T-cell (primary cell): ENCODE measurements at regions not wholly inside any gene's neighbourhood (a gene's known extent, or its start where the extent isn't known, plus 50 kb on each side); places are given as distances from the start of the nearest gene placed in this dataset.

Experiments
- ATAC-seq, 4 experiments: fragments of 200-7000 bp in 3 of 4; fragments of 150-1000 bp in 1 of 4; cut with Tn5 transposase; replicated peaks in 1 of 4; 1 replicate in 3 of 4; 2 replicates in 1 of 4; pipeline ENCODE4 v1.10.0; 2021; ENCODE audit warnings: moderate library complexity in 3 of 4, mild to moderate bottlenecking in 2 of 4, moderate number of reproducible peaks in 1 of 4
- CTCF ChIA-PET, 2 donors: fragments of 300-600 bp; sonication (Branson Sonifier 250); formaldehyde crosslinking; loops; one replicate each; lab custom pipeline; 2022; ENCODE audit warnings: antibody characterized with exemption in 2 of 2; lab: Charles Lee
- POLR2A ChIA-PET, 2 donors: fragments of 300-600 bp; sonication (Branson Sonifier 250); formaldehyde crosslinking; loops; one replicate each; lab custom pipeline; 2022; ENCODE audit warnings: antibody characterized with exemption in 2 of 2; lab: Charles Lee
- DNase-seq, 35 experiments: peaks; one replicate each; pipeline versions ENCODE4 v3.0.0 to v3.0.0-alpha.2; 2013 to 2023
- H3K27ac ChIP-seq: one replicate; pipeline ENCODE4 v1.5.1; 2013; ENCODE audit warnings: low read length
- H3K27me3 ChIP-seq, 2 experiments: replicated peaks in 1 of 2; 1 replicate in 1 of 2; 2 replicates in 1 of 2; pipeline versions ENCODE4 v1.6.1 to v1.7.0; 2013; ENCODE audit warnings: low read length in 1 of 2, mixed read lengths in 1 of 2; ENCODE audit not compliant: control insufficient read depth in 2 of 2, insufficient read depth in 2 of 2; ENCODE audit errors: extremely low read depth in 1 of 2
- H3K36me3 ChIP-seq, 2 donors: 1 replicate in 1 of 2; 2 replicates in 1 of 2; pipeline versions ENCODE4 v1.6.1 to v1.7.0; 2013; ENCODE audit warnings: low read length in 1 of 2; ENCODE audit not compliant: control insufficient read depth in 2 of 2, insufficient read depth in 1 of 2; ENCODE audit errors: extremely low read depth in 1 of 2
- H3K4me1 ChIP-seq, 2 experiments: 1 replicate in 1 of 2; 2 replicates in 1 of 2; pipeline versions ENCODE4 v1.6.1 to v1.7.0; 2013; ENCODE audit warnings: low read length in 2 of 2, mixed read lengths in 1 of 2; ENCODE audit not compliant: insufficient read depth in 2 of 2, control insufficient read depth in 1 of 2; ENCODE audit errors: extremely low read depth in 1 of 2
- H3K4me3 ChIP-seq, 2 donors: 1 replicate in 1 of 2; 2 replicates in 1 of 2; pipeline versions ENCODE4 v1.5.1 to v1.7.0; 2013; ENCODE audit warnings: mild to moderate bottlenecking in 2 of 2, low read length in 1 of 2, moderate library complexity in 1 of 2; ENCODE audit not compliant: control insufficient read depth in 1 of 2; ENCODE audit errors: extremely low read depth in 1 of 2
- H3K9me3 ChIP-seq: 2 replicates; pipeline ENCODE4 v1.7.0; 2013
- H3K27ac Mint-ChIP-seq, 2 donors: one replicate each; pipeline ENCODE4 v1.8.0; 2020 to 2021; ENCODE audit warnings: mild to moderate bottlenecking in 2 of 2, mixed read lengths in 2 of 2
- H3K27me3 Mint-ChIP-seq, 2 donors: one replicate each; pipeline ENCODE4 v1.8.0; 2021 to 2022; ENCODE audit warnings: mixed read lengths in 2 of 2
- H3K36me3 Mint-ChIP-seq: one replicate; pipeline ENCODE4 v1.8.0; 2021; ENCODE audit warnings: mixed read lengths
- H3K4me1 Mint-ChIP-seq, 3 donors: one replicate each; pipeline ENCODE4 v1.8.0; 2020 to 2022; ENCODE audit warnings: mixed read lengths in 3 of 3, mild to moderate bottlenecking in 1 of 3
- H3K4me3 Mint-ChIP-seq, 3 donors: one replicate each; pipeline ENCODE4 v1.8.0; 2020 to 2022; ENCODE audit warnings: mild to moderate bottlenecking in 3 of 3, mixed read lengths in 3 of 3, moderate library complexity in 3 of 3
- H3K9me3 Mint-ChIP-seq, 3 donors: one replicate each; pipeline ENCODE4 v1.8.0; 2020 to 2022; ENCODE audit warnings: mixed read lengths in 3 of 3
- WGBS: methylation state at CpG from one replicate; pipeline ENCODE4 v1.1.5; 2013; ENCODE audit warnings: missing lambda C conversion rate; ENCODE audit not compliant: insufficient coverage; 5-methylcytosine and 5-hydroxymethylcytosine counted together

DNA sequence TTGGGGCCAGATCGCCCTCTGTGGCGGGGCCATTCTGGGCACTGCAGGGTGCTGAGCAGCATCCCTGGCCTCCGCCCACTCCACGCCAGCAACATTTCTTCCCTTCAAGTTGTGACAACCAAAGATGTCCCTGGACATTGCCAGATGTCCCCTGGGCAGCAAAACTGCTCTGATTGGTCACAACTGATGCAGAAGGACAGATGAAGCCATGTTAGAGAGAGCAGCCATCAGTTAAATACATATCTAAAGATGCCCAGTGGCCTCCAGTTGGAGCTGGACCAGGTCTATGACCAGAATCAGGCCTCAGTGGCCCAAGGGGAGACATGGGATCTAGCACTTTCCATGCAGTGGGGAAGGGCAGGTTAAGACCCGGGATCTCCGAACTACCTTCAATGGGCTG is 125.7 kb downstream of the PTPRS start:
- ATAC-seq = no peak
- peaks cover 0 to 3% (median 0%) of the 10 kb centered on the region in 3 donors for H3K4me1 Mint-ChIP-seq
- Histone ChIP-seq H3K9me3 (no peaks in the 10 kb centered on the region), H3K27ac (no peak overlapping the region), H3K4me1 (peaks cover 0 to 8% of the 10 kb centered on the region in 2 experiments), H3K36me3 (no peaks in the 10 kb centered on the region), H3K27me3 (peaks cover 0 to 13% of the 10 kb centered on the region in 2 experiments), H3K4me3 (no peak overlapping the region)
- ChIA-PET CTCF (no interaction called here), POLR2A (interaction anchor here in 1 of 2 donors (0.5 kb wide), 1 partner anchor 1438 kb away, joined by 13 read pairs; no protein-coding TSS in a partner anchor)
- peaks cover 0 to 8% of the 10 kb centered on the region in 2 donors for H3K27me3 Mint-ChIP-seq
- H3K4me3 Mint-ChIP-seq = no peak overlapping the region
- no peak for DNase-seq
- H3K9me3 Mint-ChIP-seq = no peaks in the 10 kb centered on the region
- H3K36me3 Mint-ChIP-seq = peaks cover 3% of the 10 kb centered on the region
- WGBS = 91% methylated on average over 5 of the region's 6 CpGs
- no peak overlapping the region for H3K27ac Mint-ChIP-seq

DNA sequence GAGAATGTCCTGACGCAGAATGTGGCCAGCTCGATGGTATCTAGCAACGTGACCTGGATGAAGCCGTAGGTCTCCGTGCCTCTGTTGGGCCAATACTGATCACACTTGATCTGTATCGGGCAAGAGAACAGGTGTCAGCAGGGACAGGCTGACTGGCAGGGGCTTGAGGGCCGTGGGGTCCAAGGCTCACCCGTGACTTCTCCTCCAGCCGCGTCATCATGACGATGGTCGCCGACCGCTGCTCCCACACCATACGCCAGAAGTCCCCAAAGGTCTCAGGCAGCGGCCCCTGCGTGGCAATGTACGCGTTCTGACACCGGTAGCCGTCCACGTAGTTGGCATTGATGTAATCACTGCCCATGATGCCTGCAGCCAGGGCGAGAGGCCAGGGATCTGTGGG is 126.2 kb downstream of the PTPRS start:
- Mint-ChIP-seq H3K9me3 (no peaks in the 10 kb centered on the region), H3K36me3 (peaks cover 3% of the 10 kb centered on the region), H3K27me3 (peaks cover 0 to 5% of the 10 kb centered on the region in 2 donors), H3K4me1 (peaks cover 0 to 3% (median 0%) of the 10 kb centered on the region in 3 donors), H3K27ac (no peak overlapping the region), H3K4me3 (no peak overlapping the region)
- Histone ChIP-seq H3K36me3 (no peaks in the 10 kb centered on the region), H3K4me1 (peaks cover 0 to 8% of the 10 kb centered on the region in 2 experiments), H3K9me3 (no peaks in the 10 kb centered on the region), H3K27me3 (peaks cover 0 to 14% of the 10 kb centered on the region in 2 experiments), H3K4me3 (no peak overlapping the region), H3K27ac (no peak overlapping the region)
- ChIA-PET POLR2A (no interaction called here), CTCF (no interaction called here)
- WGBS = 92% methylated on average over 23 of the region's 23 CpGs
- no peak for DNase-seq
- ATAC-seq = no peak

DNA sequence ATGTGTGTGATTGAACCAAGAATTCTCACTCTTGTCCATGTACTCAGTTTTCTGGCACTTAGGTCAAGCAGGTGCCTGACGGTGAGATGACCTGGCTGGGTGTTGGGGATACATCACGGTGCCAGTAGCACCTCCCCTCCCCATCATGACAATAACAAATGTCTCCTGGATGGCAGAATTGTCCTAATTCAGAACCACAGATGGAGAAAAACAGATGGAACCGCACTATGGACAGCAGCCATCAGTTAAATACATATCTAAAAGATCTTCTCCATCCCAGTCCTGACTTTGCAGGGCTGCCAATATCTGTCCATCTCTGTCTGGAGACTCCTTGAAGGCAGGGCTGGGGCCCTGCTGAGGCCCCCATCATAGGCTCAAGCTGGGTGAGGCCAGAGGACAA is 126.9 kb downstream of the PTPRS start:
- no peak overlapping the region for H3K4me3 Mint-ChIP-seq
- no peaks in the 10 kb centered on the region for H3K9me3 Mint-ChIP-seq
- Histone ChIP-seq H3K4me1 (peaks cover 0 to 8% of the 10 kb centered on the region in 2 experiments), H3K4me3 (no peak overlapping the region), H3K9me3 (no peaks in the 10 kb centered on the region), H3K27me3 (peaks cover 0 to 14% of the 10 kb centered on the region in 2 experiments), H3K27ac (no peak overlapping the region), H3K36me3 (no peaks in the 10 kb centered on the region)
- H3K36me3 Mint-ChIP-seq = peaks cover 3% of the 10 kb centered on the region
- WGBS = 100% methylated on average over 1 of the region's 3 CpGs
- no peak for DNase-seq
- ChIA-PET POLR2A (no interaction called here), CTCF (no interaction called here)
- no peak overlapping the region for H3K27ac Mint-ChIP-seq
- no peak for ATAC-seq
- H3K27me3 Mint-ChIP-seq = peaks cover 0 to 5% of the 10 kb centered on the region in 2 donors
- H3K4me1 Mint-ChIP-seq = peaks cover 0 to 3% (median 0%) of the 10 kb centered on the region in 3 donors

DNA sequence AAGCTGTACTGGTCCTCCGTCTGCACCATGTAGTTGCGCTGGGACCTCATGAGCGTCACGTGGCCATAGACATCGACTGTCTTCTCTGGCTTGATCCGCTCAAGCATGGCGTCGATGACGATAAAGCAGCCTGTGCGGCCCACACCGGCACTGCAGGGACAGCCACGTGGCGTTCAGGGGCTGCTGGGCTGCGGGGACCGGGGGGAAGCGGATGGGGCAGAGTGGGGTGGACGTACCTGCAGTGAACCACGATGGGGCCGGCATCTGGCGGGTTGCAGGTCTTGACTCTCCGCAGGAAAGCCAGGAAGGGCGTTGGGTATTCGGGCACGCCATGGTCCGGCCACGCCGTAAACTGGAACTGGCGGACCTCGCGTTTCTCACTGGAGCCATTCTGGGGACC is 128.5 kb downstream of the PTPRS start:
- Histone ChIP-seq H3K4me3 (no peak overlapping the region), H3K36me3 (no peaks in the 10 kb centered on the region)
- peaks cover 3% of the 10 kb centered on the region for H3K36me3 Mint-ChIP-seq

DNA sequence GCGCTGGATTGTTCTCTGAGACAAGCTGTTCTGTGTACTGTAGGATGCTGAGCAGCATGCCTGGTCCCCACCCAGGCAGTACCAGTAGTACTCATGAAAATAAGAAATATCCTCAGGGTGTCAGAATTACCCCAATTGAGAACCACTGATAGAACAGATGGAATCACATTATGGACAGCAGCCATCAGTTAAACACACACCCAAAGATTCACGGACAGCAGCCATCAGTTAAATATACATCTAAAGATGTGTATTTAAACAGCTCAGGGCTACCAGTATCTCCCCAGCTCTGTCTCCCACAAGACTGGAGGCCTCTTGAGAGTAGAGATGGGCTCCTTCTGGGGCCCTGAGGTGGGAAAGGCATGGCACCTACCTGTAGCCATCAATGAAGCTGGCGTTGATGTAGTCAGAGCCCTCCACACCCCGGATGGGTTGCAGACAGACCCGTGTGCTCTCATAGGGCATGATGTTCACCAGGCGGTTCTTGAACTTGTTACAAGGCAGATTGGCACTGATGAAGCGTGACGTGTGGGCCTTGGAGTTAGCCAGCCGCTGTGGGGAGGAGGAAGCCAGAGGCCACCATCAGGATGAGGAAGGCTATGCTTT is 129.3 kb downstream of the PTPRS start:
- H3K4me3 Mint-ChIP-seq = no peak overlapping the region
- H3K27ac Mint-ChIP-seq = no peak overlapping the region
- peaks cover 0 to 4% (median 0%) of the 10 kb centered on the region in 3 donors for H3K4me1 Mint-ChIP-seq
- peaks cover 0 to 2% of the 10 kb centered on the region in 2 experiments for H3K4me1 ChIP-seq
- no peaks in the 10 kb centered on the region for H3K36me3 ChIP-seq
- DNase-seq (no peak), ATAC-seq (no peak)
- no peak overlapping the region for H3K27ac ChIP-seq
- 97% methylated on average over 7 of the region's 9 CpGs for WGBS
- H3K27me3 Mint-ChIP-seq = peaks cover 0 to 5% of the 10 kb centered on the region in 2 donors
- no peak overlapping the region for H3K4me3 ChIP-seq
- ChIA-PET POLR2A (no interaction called here), CTCF (no interaction called here)
- no peaks in the 10 kb centered on the region for H3K9me3 Mint-ChIP-seq
- H3K27me3 ChIP-seq = peaks cover 0 to 15% of the 10 kb centered on the region in 2 experiments
- peaks cover 3% of the 10 kb centered on the region for H3K36me3 Mint-ChIP-seq
- H3K9me3 ChIP-seq = no peaks in the 10 kb centered on the region

More for the DNA sequence above, 128.5 kb downstream of the PTPRS start:
- Mint-ChIP-seq H3K9me3 (no peaks in the 10 kb centered on the region), H3K4me3 (no peak overlapping the region), H3K27me3 (peaks cover 0 to 5% of the 10 kb centered on the region in 2 donors), H3K27ac (no peak overlapping the region), H3K4me1 (peaks cover 0 to 3% (median 0%) of the 10 kb centered on the region in 3 donors)
- CTCF ChIA-PET = no interaction called here
- WGBS = 97% methylated on average over 30 of the region's 30 CpGs
- ATAC-seq (no peak), DNase-seq (no peak)
- Histone ChIP-seq H3K27ac (no peak overlapping the region), H3K27me3 (peaks cover 0 to 19% of the 10 kb centered on the region in 2 experiments), H3K4me1 (peaks cover 0 to 8% of the 10 kb centered on the region in 2 experiments), H3K9me3 (no peaks in the 10 kb centered on the region)
- POLR2A ChIA-PET = no interaction called here

DNA sequence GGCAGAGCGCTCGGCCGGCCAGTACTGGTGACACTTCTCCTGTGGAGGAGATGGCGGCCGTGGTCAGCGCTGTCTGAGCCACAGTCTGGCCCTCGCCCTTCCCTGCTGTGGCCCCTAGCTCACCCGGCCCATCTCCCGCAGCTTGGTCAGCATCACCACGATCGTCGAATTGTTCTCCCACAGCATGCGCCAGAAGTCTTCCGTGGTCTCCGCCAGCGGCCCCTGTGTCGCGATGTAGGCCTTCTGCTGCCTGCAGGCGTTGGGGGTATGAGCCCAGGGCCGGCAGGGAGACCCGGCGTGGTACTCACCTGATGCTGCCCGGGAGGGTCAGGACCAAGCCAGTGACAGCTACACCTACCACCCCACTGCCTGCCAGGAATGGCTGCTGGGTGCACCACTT is 130.1 kb downstream of the PTPRS start:
- peaks cover 0 to 12% of the 10 kb centered on the region in 2 experiments for H3K27me3 ChIP-seq
- 93% methylated on average over 22 of the region's 23 CpGs for WGBS
- DNase-seq (no peak), ATAC-seq (no peak)
- CTCF ChIA-PET = no interaction called here
- H3K36me3 ChIP-seq = no peaks in the 10 kb centered on the region
- peaks cover 3% of the 10 kb centered on the region for H3K36me3 Mint-ChIP-seq
- POLR2A ChIA-PET = no interaction called here
- H3K4me1 ChIP-seq = peaks cover 0 to 8% of the 10 kb centered on the region in 2 experiments
- H3K4me3 ChIP-seq = no peak overlapping the region
- no peaks in the 10 kb centered on the region for H3K9me3 Mint-ChIP-seq
- H3K27ac ChIP-seq = no peak overlapping the region
- no peak overlapping the region for H3K27ac Mint-ChIP-seq
- H3K27me3 Mint-ChIP-seq = peaks cover 0 to 5% of the 10 kb centered on the region in 2 donors
- H3K9me3 ChIP-seq = no peaks in the 10 kb centered on the region
- peaks cover 0 to 5% (median 4%) of the 10 kb centered on the region in 3 donors for H3K4me1 Mint-ChIP-seq
- no peak overlapping the region for H3K4me3 Mint-ChIP-seq
